ENCODE measurements at regions not wholly inside any gene's neighbourhood (a gene's known extent, or its start where the extent isn't known, plus 50 kb on each side); places are given as distances from the start of the nearest gene placed in this dataset.

DNA sequence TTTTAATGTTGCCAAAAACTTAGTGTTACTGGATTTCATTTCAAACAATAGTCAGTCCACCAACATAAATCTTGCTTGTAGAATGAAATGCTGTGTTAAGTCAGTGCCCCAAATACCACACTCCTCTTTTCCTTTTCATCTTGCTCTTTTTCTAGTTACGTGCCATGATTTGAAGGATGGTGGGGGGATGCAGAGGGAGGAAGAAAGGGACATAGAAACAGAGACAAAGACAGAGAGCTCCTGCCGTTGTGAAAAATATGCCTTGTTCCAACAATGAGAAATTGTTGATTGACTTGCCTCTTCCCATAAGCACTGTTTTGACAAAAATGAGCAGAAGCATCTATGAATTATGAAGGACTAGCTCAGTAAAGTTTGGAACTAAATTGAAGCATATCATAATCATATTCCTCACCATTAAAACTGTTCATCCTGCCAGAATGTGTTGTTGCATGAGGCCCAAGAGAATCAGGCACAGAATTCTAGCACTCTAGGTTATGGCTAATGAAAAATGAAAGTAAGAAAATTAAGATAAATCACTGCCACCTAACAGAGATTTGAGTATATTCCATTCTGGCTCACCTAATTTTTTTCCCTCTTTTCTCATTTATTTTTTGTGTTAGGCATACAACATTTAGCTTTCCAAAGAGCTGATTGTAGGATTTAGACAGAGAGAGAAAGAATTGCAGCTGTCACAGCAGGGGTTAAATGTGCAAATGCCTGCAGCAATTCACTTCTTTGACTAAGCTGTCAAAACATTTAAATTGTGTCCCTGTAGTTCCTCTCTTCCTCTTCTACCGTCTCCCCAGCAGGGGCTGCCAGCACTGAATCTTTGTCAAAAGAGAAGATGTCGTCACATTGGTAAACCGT is 111.6 kb upstream of the PTPN13 start:
- H3K4me1 Mint-ChIP-seq (ENCODE audit: unreplicated experiment) = peaks cover 33% of the 10 kb centered on the region
- peak overlapping the region; percentile 61 for H3K4me3 Mint-ChIP-seq

GRCh38 chr4:86483173-86483490 is 111.0 kb upstream of the PTPN13 start:
- H3K36me3 Mint-ChIP-seq = no peaks in the 10 kb centered on the region
- peak overlapping the region; percentile 59 for H3K4me3 Mint-ChIP-seq
- H3K9me3 Mint-ChIP-seq = no peaks in the 10 kb centered on the region
- peak; percentile 15 for TF ChIP-seq CTCF (conservative IDR thresholded peaks at IDR 0.05)
- no peak for DNase-seq (ENCODE audit: extremely low spot score, unreplicated experiment)
- H3K4me1 Mint-ChIP-seq (ENCODE audit: unreplicated experiment) = peaks cover 37% of the 10 kb centered on the region
- H3K27me3 Mint-ChIP-seq = peaks cover 6% of the 10 kb centered on the region
- no peak overlapping the region for H3K27ac Mint-ChIP-seq

More for the DNA sequence above, 111.6 kb upstream of the PTPN13 start:
- H3K9me3 Mint-ChIP-seq = no peaks in the 10 kb centered on the region
- H3K27ac Mint-ChIP-seq = peak overlapping the region; percentile 26
- peaks cover 6% of the 10 kb centered on the region for H3K27me3 Mint-ChIP-seq
- no peak for DNase-seq (ENCODE audit: extremely low spot score, unreplicated experiment)
- H3K36me3 Mint-ChIP-seq = no peaks in the 10 kb centered on the region
- TF ChIP-seq CTCF (conservative IDR thresholded peaks at IDR 0.05) = peak; percentile 73

- no peak for TF ChIP-seq CTCF (conservative IDR thresholded peaks at IDR 0.05)
- no peak overlapping the region for H3K27ac Mint-ChIP-seq
- no peaks in the 10 kb centered on the region for H3K36me3 Mint-ChIP-seq
- no peak for DNase-seq (ENCODE audit: extremely low spot score, unreplicated experiment)
- H3K4me3 Mint-ChIP-seq = peak overlapping the region; percentile 6
- H3K9me3 Mint-ChIP-seq = no peaks in the 10 kb centered on the region
- H3K4me1 Mint-ChIP-seq (ENCODE audit: unreplicated experiment) = peaks cover 40% of the 10 kb centered on the region
- peaks cover 6% of the 10 kb centered on the region for H3K27me3 Mint-ChIP-seq
Measured at GRCh38 chr4:86483773-86484172, 110.3 kb upstream of the PTPN13 start.

GRCh38 chr4:86484241-86484640 is 109.9 kb upstream of the PTPN13 start:
- no peak for TF ChIP-seq CTCF (conservative IDR thresholded peaks at IDR 0.05)
- no peaks in the 10 kb centered on the region for H3K36me3 Mint-ChIP-seq
- H3K27ac Mint-ChIP-seq = no peak overlapping the region
- peaks cover 6% of the 10 kb centered on the region for H3K27me3 Mint-ChIP-seq
- no peaks in the 10 kb centered on the region for H3K9me3 Mint-ChIP-seq
- no peak for DNase-seq (ENCODE audit: extremely low spot score, unreplicated experiment)
- H3K4me3 Mint-ChIP-seq = no peak overlapping the region
- H3K4me1 Mint-ChIP-seq (ENCODE audit: unreplicated experiment) = peaks cover 40% of the 10 kb centered on the region

GRCh38 chr4:86487738-86488348 is 106.3 kb upstream of the PTPN13 start:
- Mint-ChIP-seq H3K4me1 (ENCODE audit: unreplicated experiment) (peaks cover 22% of the 10 kb centered on the region), H3K27me3 (peaks cover 4% of the 10 kb centered on the region), H3K4me3 (no peak overlapping the region), H3K27ac (no peak overlapping the region), H3K36me3 (no peaks in the 10 kb centered on the region), H3K9me3 (no peaks in the 10 kb centered on the region)
- TF ChIP-seq CTCF (conservative IDR thresholded peaks at IDR 0.05) = no peak
- DNase-seq (ENCODE audit: extremely low spot score, unreplicated experiment) = no peak
